ENCODE measurements at regions not wholly inside any gene's neighbourhood (a gene's known extent, or its start where the extent isn't known, plus 50 kb on each side); places are given as distances from the start of the nearest gene placed in this dataset.
"Not testable (repeated sequence)": the region's sequence is repeated elsewhere in the genome, so short reads cannot be mapped to it uniquely, and the experiment has no call there.

GRCh38 chr11:24413391-24413790 lies 83.5 kb upstream of the LUZP2 start:
- no peak for DNase-seq

- not testable (repeated sequence) for DNase-seq
These were observed 80.8 kb upstream of the LUZP2 start for GRCh38 chr11:24415955-24416636.

GRCh38 chr11:24421766-24422165 lies 75.1 kb upstream of the LUZP2 start:
- DNase-seq = no peak

- DNase-seq = no peak
These were observed 74.5 kb upstream of the LUZP2 start for GRCh38 chr11:24422376-24422775.

- DNase-seq = no peak
These were observed 59.7 kb upstream of the LUZP2 start for GRCh38 chr11:24437123-24437522.

Data from DMS 273 treated with DMSO at 0.1 percent for 48 hours (cell line).